ENCODE measurements at regions not wholly inside any gene's neighbourhood (a gene's known extent, or its start where the extent isn't known, plus 50 kb on each side); places are given as distances from the start of the nearest gene placed in this dataset.
"Not testable (repeated sequence)": the region's sequence is repeated elsewhere in the genome, so short reads cannot be mapped to it uniquely, and the experiment has no call there.

- H3T11ph ChIP-seq (ENCODE audit: low read length): no peak overlapping the region
- peaks cover 0 to 1% (median 0%) of the 10 kb centered on the region in 3 experiments; a peak in 1 of 7 replicates for H3K36me3 Mint-ChIP-seq (ENCODE audit: insufficient read depth in 1 of 3, low read depth in 3 of 3)
Measured at GRCh38 chr1:56248138-56248537, 331.2 kb downstream of the PLPP3 start.

GRCh38 chr1:56246726-56247125 is 332.6 kb downstream of the PLPP3 start:
- not testable (repeated sequence) for H3K4me3 Mint-ChIP-seq; H3K56ac ChIP-seq (ENCODE audit: insufficient read length, low read depth, low read length); H3K9me3 ChIP-seq (ENCODE audit: control insufficient read depth, low read depth, low read length); H4K91ac ChIP-seq (ENCODE audit: insufficient read length, low read depth, low read length); H4K8ac ChIP-seq (replicated peaks; ENCODE audit: insufficient read length, low read depth, low read length); H3K27me3 Mint-ChIP-seq (ENCODE audit: low read depth); H3K23ac ChIP-seq (ENCODE audit: insufficient read length, low read depth, low read length); H3K4me1 ChIP-seq (ENCODE audit: insufficient read depth, low read length); H2BK120ac ChIP-seq (ENCODE audit: low read depth, low read length, poor library complexity, severe bottlenecking); H2AFZ ChIP-seq (ENCODE audit: low read length); H3K4ac ChIP-seq (ENCODE audit: low read depth, low read length); H3K9ac ChIP-seq (ENCODE audit: extremely low read depth, insufficient read length, low read length); H4K20me1 ChIP-seq (ENCODE audit: control insufficient read depth, insufficient read depth, insufficient read length); H3K27ac Mint-ChIP-seq; H2BK15ac ChIP-seq (ENCODE audit: low read depth, low read length); H3K14ac ChIP-seq (ENCODE audit: insufficient read depth, low read length); H3K27me3 ChIP-seq (ENCODE audit: insufficient read depth, low read length); H2AK5ac ChIP-seq (ENCODE audit: insufficient read length, low read length); H3K4me2 ChIP-seq (ENCODE audit: insufficient read depth, insufficient read length, low read length); H2BK5ac ChIP-seq (ENCODE audit: insufficient read length, low read length); H3T11ph ChIP-seq (ENCODE audit: low read length); H3K27ac ChIP-seq (ENCODE audit: insufficient read length, low read depth, low read length); H3K36me3 Mint-ChIP-seq (ENCODE audit: insufficient read depth in 1 of 3, low read depth in 3 of 3); H2BK20ac ChIP-seq (ENCODE audit: low read depth, low read length, poor library complexity, severe bottlenecking); H3K4me1 Mint-ChIP-seq; H2BK12ac ChIP-seq (ENCODE audit: insufficient read length, low read depth, low read length); H3K79me1 ChIP-seq (ENCODE audit: insufficient read depth, low read depth, low read length, poor library complexity, severe bottlenecking); H4K5ac ChIP-seq (ENCODE audit: insufficient read length, low read depth, low read length); H3K18ac ChIP-seq (ENCODE audit: insufficient read length, low read depth, low read length); H3K79me2 ChIP-seq (ENCODE audit: insufficient read depth, low read length); DNase-seq; H3K23me2 ChIP-seq (ENCODE audit: insufficient read length, low read depth, low read length, poor library complexity, severe bottlenecking)
- peaks cover 14 to 18% of the 10 kb centered on the region in 2 experiments for H3K9me3 Mint-ChIP-seq
- WGBS (ENCODE audit: extremely low coverage, insufficient read length, low lambda C conversion rate): no CpG with 5 or more reads among the region's 2 CpGs

More at GRCh38 chr1:56248138-56248537, 331.2 kb downstream of the PLPP3 start:
- Histone ChIP-seq H3K79me2 (ENCODE audit: insufficient read depth, low read length) (no peaks in the 10 kb centered on the region), H2BK5ac (ENCODE audit: insufficient read length, low read length) (no peak overlapping the region), H2BK120ac (ENCODE audit: low read depth, low read length, poor library complexity, severe bottlenecking) (no peak overlapping the region), H2AK5ac (ENCODE audit: insufficient read length, low read length) (no peak overlapping the region), H3K79me1 (ENCODE audit: insufficient read depth, low read depth, low read length, poor library complexity, severe bottlenecking) (no peaks in the 10 kb centered on the region), H4K20me1 (ENCODE audit: control insufficient read depth, insufficient read depth, insufficient read length) (no peaks in the 10 kb centered on the region), H4K91ac (ENCODE audit: insufficient read length, low read depth, low read length) (no peak overlapping the region), H2BK12ac (ENCODE audit: insufficient read length, low read depth, low read length) (no peak overlapping the region), H2BK20ac (ENCODE audit: low read depth, low read length, poor library complexity, severe bottlenecking) (no peak overlapping the region), H3K4me1 (ENCODE audit: insufficient read depth, low read length) (no peaks in the 10 kb centered on the region), H2AFZ (ENCODE audit: low read length) (no peak overlapping the region), H4K5ac (ENCODE audit: insufficient read length, low read depth, low read length) (no peak overlapping the region), H3K4me2 (ENCODE audit: insufficient read depth, insufficient read length, low read length) (no peak overlapping the region), H3K56ac (ENCODE audit: insufficient read length, low read depth, low read length) (no peak overlapping the region), H3K27ac (ENCODE audit: insufficient read length, low read depth, low read length) (no peak overlapping the region), H3K27me3 (ENCODE audit: insufficient read depth, low read length) (no peaks in the 10 kb centered on the region), H3K9ac (ENCODE audit: extremely low read depth, insufficient read length, low read length) (no peak overlapping the region), H3K14ac (ENCODE audit: insufficient read depth, low read length) (no peak overlapping the region), H3K18ac (ENCODE audit: insufficient read length, low read depth, low read length) (no peak overlapping the region), H2BK15ac (ENCODE audit: low read depth, low read length) (no peak overlapping the region), H3K23ac (ENCODE audit: insufficient read length, low read depth, low read length) (no peak overlapping the region), H3K23me2 (ENCODE audit: insufficient read length, low read depth, low read length, poor library complexity, severe bottlenecking) (no peaks in the 10 kb centered on the region), H3K4ac (ENCODE audit: low read depth, low read length) (no peak overlapping the region), H4K8ac (replicated peaks; ENCODE audit: insufficient read length, low read depth, low read length) (no peak overlapping the region), H3K9me3 (ENCODE audit: control insufficient read depth, low read depth, low read length) (no peaks in the 10 kb centered on the region)
- Mint-ChIP-seq H3K4me1 (peaks cover 2 to 3% of the 10 kb centered on the region in 2 experiments; a peak in 3 of 4 replicates), H3K27ac (no peak overlapping the region), H3K27me3 (ENCODE audit: low read depth) (no peaks in the 10 kb centered on the region), H3K4me3 (no peak overlapping the region), H3K9me3 (peaks cover 5 to 6% of the 10 kb centered on the region in 2 experiments; a peak in 3 of 5 replicates)
- WGBS (ENCODE audit: extremely low coverage, insufficient read length, low lambda C conversion rate): no CpG with 5 or more reads among the region's 1 CpG
- TF ChIP-seq CTCF (conservative IDR thresholded peaks at IDR 0.05): no peak
- no peak for DNase-seq

All from H9 (cell line).